WTC11 (cell line): ENCODE measurements at regions not wholly inside any gene's neighbourhood (a gene's known extent, or its start where the extent isn't known, plus 50 kb on each side); places are given as distances from the start of the nearest gene placed in this dataset.

Experiments
- ATAC-seq: fragments of 200-7000 bp; cut with Tn5 transposase; 2 replicates; pipeline ENCODE4 v1.10.0; 2021; ENCODE audit warnings: mild to moderate bottlenecking, moderate library complexity
- CTCF ChIA-PET: fragments of 300-600 bp; sonication (Branson Sonifier 250); formaldehyde crosslinking; loops from one replicate; lab custom pipeline; 2021; ENCODE audit warnings: antibody characterized with exemption; lab: Charles Lee
- POLR2A ChIA-PET: fragments of 350-600 bp; sonication (Branson Sonifier 250); formaldehyde crosslinking; loops from one replicate; lab custom pipeline; 2021; ENCODE audit warnings: antibody characterized with exemption; lab: Charles Lee
- DNase-seq: peaks from one replicate; pipeline ENCODE4 v3.0.0; 2021; ENCODE audit warnings: low spot score
- H3K27ac Mint-ChIP-seq: 2 replicates; pipeline ENCODE4 v1.8.0; 2021; ENCODE audit warnings: mixed read lengths
- H3K27me3 Mint-ChIP-seq: 2 replicates; pipeline ENCODE4 v1.8.0; 2021; ENCODE audit warnings: low read depth, mild to moderate bottlenecking, moderate library complexity, mixed read lengths
- H3K36me3 Mint-ChIP-seq: 2 replicates; pipeline ENCODE4 v1.8.0; 2021; ENCODE audit warnings: mixed read lengths
- H3K4me1 Mint-ChIP-seq: 2 replicates; pipeline ENCODE4 v1.8.0; 2022; ENCODE audit warnings: mixed read lengths
- H3K4me3 Mint-ChIP-seq: 2 replicates; pipeline ENCODE4 v1.8.0; 2021; ENCODE audit warnings: mild to moderate bottlenecking, moderate library complexity, mixed read lengths
- H3K9me3 Mint-ChIP-seq: 2 replicates; pipeline ENCODE4 v1.8.0; 2021; ENCODE audit warnings: mixed read lengths
- ATF1 ChIP-seq: sonication (generic); formaldehyde crosslinking; IDR thresholded peaks from 2 replicates; pipeline ENCODE4 v1.8.1; 2023; ENCODE audit warnings: mild to moderate bottlenecking, moderate library complexity, missing genetic modification reagents
- NFE2L1 ChIP-seq: sonication (generic); formaldehyde crosslinking; IDR thresholded peaks from 2 replicates; pipeline ENCODE4 v1.8.1; 2023; ENCODE audit warnings: missing genetic modification reagents
- NR3C1 ChIP-seq: sonication (generic); formaldehyde crosslinking; conservative IDR thresholded peaks from 2 replicates; pipeline ENCODE4 v1.8.1; 2023; ENCODE audit warnings: low read depth, mild to moderate bottlenecking, missing genetic modification reagents
- RELA ChIP-seq: sonication (generic); formaldehyde crosslinking; IDR thresholded peaks from 2 replicates; pipeline ENCODE4 v1.8.1; 2022; ENCODE audit warnings: missing genetic modification reagents, mild to moderate bottlenecking, borderline replicate concordance
- RORB ChIP-seq: fragments of 250-450 bp; sonication (Bioruptor Pico); IDR thresholded peaks from 2 replicates; pipeline ENCODE4 v1.9.0; 2021; ENCODE audit warnings: mild to moderate bottlenecking
- SP1 ChIP-seq: sonication (generic); formaldehyde crosslinking; conservative IDR thresholded peaks from 2 replicates; pipeline ENCODE4 v1.8.1; 2022; ENCODE audit warnings: missing genetic modification reagents
- ZBTB21 ChIP-seq: sonication (generic); formaldehyde crosslinking; IDR thresholded peaks from 2 replicates; pipeline ENCODE4 v1.8.1; 2023; ENCODE audit warnings: mild to moderate bottlenecking, missing genetic modification reagents, borderline replicate concordance
- ZNF232 ChIP-seq: sonication (generic); formaldehyde crosslinking; IDR thresholded peaks from 2 replicates; pipeline ENCODE4 v1.8.0; 2022; ENCODE audit warnings: mild to moderate bottlenecking, missing genetic modification reagents
- ZNF263 ChIP-seq: sonication (generic); formaldehyde crosslinking; IDR thresholded peaks from 2 replicates; pipeline ENCODE4 v1.8.1; 2022; ENCODE audit warnings: low read depth, mild to moderate bottlenecking, moderate library complexity, missing genetic modification reagents
- TF ChIP-seq, protein P1 (sequence below): sonication (generic); formaldehyde crosslinking; conservative IDR thresholded peaks from 2 replicates; pipeline ENCODE4 v1.8.1; 2023; ENCODE audit warnings: mild to moderate bottlenecking, low read depth, missing genetic modification reagents, moderate library complexity
- TF ChIP-seq, protein P2 (sequence below): sonication (generic); formaldehyde crosslinking; IDR thresholded peaks from 2 replicates; pipeline ENCODE4 v1.8.1; 2023; ENCODE audit warnings: mild to moderate bottlenecking, moderate library complexity, missing genetic modification reagents
- TF ChIP-seq, protein P3 (sequence below): fragments of 250-450 bp; sonication (Bioruptor Pico); IDR thresholded peaks from 2 replicates; pipeline ENCODE4 v2.1.2; 2022; ENCODE audit warnings: mild to moderate bottlenecking, moderate library complexity
- TF ChIP-seq, protein P4 (sequence below): sonication (generic); formaldehyde crosslinking; IDR thresholded peaks from 2 replicates; pipeline ENCODE4 v1.8.1; 2022; ENCODE audit warnings: mild to moderate bottlenecking, moderate library complexity, missing genetic modification reagents
- TF ChIP-seq, protein P5 (sequence below): sonication (generic); formaldehyde crosslinking; IDR thresholded peaks from 2 replicates; pipeline ENCODE4 v1.8.0; 2022; ENCODE audit warnings: mild to moderate bottlenecking, missing genetic modification reagents
- TF ChIP-seq, protein P6 (sequence below): sonication (generic); formaldehyde crosslinking; IDR thresholded peaks from 2 replicates; pipeline ENCODE4 v1.8.1; 2022; ENCODE audit warnings: mild to moderate bottlenecking, missing genetic modification reagents, moderate library complexity, borderline replicate concordance

DNA sequence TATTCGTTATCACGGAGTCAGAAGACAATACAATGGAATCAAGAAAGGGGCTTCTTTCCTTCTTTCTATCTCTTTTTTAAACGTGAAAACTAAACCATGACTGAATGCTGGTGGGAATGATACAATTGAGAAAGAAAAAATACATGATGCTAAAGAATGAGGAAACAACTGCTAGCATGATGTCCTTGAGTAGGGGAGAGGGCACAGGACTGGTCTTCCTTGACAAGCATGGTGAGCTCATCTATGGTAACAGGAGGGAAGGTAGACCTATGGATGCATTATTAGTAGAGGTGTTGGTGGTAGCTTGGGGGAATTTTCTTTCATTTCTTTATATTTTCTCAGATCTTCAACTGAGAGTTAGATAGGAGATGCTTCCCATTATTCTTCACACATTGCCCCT lies 88.9 kb upstream of the COL1A2 start:
- no peak for ATAC-seq
- no peak for DNase-seq
- Mint-ChIP-seq H3K4me3 (no peak overlapping the region), H3K27ac (no peak overlapping the region), H3K36me3 (peaks cover 4% of the 10 kb centered on the region; the same call in 1 of the 2 replicates), H3K9me3 (peaks cover 17% of the 10 kb centered on the region), H3K4me1 (peaks cover 41% of the 10 kb centered on the region), H3K27me3 (no peaks in the 10 kb centered on the region)
- POLR2A ChIA-PET: no interaction called here
- no peak for TF ChIP-seq NFE2L1
- TF ChIP-seq, protein P1, sequence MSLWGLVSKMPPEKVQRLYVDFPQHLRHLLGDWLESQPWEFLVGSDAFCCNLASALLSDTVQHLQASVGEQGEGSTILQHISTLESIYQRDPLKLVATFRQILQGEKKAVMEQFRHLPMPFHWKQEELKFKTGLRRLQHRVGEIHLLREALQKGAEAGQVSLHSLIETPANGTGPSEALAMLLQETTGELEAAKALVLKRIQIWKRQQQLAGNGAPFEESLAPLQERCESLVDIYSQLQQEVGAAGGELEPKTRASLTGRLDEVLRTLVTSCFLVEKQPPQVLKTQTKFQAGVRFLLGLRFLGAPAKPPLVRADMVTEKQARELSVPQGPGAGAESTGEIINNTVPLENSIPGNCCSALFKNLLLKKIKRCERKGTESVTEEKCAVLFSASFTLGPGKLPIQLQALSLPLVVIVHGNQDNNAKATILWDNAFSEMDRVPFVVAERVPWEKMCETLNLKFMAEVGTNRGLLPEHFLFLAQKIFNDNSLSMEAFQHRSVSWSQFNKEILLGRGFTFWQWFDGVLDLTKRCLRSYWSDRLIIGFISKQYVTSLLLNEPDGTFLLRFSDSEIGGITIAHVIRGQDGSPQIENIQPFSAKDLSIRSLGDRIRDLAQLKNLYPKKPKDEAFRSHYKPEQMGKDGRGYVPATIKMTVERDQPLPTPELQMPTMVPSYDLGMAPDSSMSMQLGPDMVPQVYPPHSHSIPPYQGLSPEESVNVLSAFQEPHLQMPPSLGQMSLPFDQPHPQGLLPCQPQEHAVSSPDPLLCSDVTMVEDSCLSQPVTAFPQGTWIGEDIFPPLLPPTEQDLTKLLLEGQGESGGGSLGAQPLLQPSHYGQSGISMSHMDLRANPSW (CRISPR knock-in tag): no peak
- CTCF ChIA-PET: interaction anchor here (0.6 to 3.0 kb wide), 2 partner anchors 89 to 589 kb away, joined by 3 to 11 read pairs; partner anchors contain the start of gene COL1A2

DNA sequence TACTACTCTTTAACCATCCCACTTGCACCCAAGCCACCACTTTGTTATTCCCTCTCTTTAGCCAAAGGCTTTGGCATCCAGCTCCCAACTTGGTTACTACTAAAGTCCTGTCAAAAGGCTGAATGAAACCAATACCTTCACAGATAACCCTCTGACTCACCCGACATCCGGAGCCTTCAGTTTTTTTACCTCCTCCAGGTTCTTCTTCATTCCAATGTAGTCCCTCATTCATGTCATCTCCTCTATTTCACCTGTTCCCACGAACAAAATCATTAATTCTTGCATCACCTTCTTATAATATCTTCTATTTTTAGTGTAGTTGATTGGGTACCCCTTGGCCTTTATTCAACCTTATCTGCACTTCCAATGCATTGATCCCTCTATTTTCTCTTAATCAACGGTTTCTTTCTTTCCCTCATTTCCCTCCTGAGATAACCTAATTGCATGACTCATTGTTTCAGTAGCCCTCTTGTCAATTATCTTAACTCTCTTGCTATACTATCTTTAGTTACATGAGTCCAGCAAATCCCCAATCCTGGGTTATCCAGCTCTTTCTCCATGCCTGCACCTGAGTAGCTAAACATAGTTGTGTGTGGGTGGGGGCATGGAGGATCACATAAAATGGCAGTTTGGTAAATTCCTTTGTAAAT lies 87.2 kb upstream of the COL1A2 start:
- DNase-seq (no peak), ATAC-seq (no peak)
- H3K4me3 Mint-ChIP-seq: no peak overlapping the region
- TF ChIP-seq, protein P2, sequence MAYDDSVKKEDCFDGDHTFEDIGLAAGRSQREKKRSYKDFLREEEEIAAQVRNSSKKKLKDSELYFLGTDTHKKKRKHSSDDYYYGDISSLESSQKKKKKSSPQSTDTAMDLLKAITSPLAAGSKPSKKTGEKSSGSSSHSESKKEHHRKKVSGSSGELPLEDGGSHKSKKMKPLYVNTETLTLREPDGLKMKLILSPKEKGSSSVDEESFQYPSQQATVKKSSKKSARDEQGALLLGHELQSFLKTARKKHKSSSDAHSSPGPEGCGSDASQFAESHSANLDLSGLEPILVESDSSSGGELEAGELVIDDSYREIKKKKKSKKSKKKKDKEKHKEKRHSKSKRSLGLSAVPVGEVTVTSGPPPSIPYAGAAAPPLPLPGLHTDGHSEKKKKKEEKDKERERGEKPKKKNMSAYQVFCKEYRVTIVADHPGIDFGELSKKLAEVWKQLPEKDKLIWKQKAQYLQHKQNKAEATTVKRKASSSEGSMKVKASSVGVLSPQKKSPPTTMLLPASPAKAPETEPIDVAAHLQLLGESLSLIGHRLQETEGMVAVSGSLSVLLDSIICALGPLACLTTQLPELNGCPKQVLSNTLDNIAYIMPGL (CRISPR knock-in tag): no peak
- TF ChIP-seq ZBTB21 (CRISPR knock-in tag): no peak
- no peak for TF ChIP-seq SP1 (CRISPR knock-in tag)
- no peak for TF ChIP-seq ZNF263 (CRISPR knock-in tag)
- TF ChIP-seq NR3C1 (CRISPR knock-in tag): no peak
- no peak for TF ChIP-seq ATF1
- no peak for TF ChIP-seq RORB
- no peak for TF ChIP-seq RELA (CRISPR knock-in tag)
- no peak for TF ChIP-seq ZNF232 (CRISPR knock-in tag)
- TF ChIP-seq, protein P3, sequence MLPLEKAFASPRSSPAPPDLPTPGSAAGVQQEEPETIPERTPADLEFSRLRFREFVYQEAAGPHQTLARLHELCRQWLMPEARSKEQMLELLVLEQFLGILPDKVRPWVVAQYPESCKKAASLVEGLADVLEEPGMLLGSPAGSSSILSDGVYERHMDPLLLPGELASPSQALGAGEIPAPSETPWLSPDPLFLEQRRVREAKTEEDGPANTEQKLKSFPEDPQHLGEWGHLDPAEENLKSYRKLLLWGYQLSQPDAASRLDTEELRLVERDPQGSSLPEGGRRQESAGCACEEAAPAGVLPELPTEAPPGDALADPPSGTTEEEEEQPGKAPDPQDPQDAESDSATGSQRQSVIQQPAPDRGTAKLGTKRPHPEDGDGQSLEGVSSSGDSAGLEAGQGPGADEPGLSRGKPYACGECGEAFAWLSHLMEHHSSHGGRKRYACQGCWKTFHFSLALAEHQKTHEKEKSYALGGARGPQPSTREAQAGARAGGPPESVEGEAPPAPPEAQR (CRISPR knock-in tag): no peak
- TF ChIP-seq, protein P4, sequence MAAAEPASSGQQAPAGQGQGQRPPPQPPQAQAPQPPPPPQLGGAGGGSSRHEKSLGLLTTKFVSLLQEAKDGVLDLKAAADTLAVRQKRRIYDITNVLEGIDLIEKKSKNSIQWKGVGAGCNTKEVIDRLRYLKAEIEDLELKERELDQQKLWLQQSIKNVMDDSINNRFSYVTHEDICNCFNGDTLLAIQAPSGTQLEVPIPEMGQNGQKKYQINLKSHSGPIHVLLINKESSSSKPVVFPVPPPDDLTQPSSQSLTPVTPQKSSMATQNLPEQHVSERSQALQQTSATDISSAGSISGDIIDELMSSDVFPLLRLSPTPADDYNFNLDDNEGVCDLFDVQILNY: no peak
- ChIA-PET CTCF (interaction anchor here (2.0 to 3.0 kb wide), 2 partner anchors 19 to 88 kb away, joined by 5 to 11 read pairs; partner anchors contain the start of gene COL1A2), POLR2A (no interaction called here)
- H3K9me3 Mint-ChIP-seq: peaks cover 17% of the 10 kb centered on the region
- peaks cover 26% of the 10 kb centered on the region for H3K4me1 Mint-ChIP-seq
- peaks cover 4% of the 10 kb centered on the region; the same call in 1 of the 2 replicates for H3K36me3 Mint-ChIP-seq
- H3K27ac Mint-ChIP-seq: no peak overlapping the region
- no peaks in the 10 kb centered on the region for H3K27me3 Mint-ChIP-seq

DNA sequence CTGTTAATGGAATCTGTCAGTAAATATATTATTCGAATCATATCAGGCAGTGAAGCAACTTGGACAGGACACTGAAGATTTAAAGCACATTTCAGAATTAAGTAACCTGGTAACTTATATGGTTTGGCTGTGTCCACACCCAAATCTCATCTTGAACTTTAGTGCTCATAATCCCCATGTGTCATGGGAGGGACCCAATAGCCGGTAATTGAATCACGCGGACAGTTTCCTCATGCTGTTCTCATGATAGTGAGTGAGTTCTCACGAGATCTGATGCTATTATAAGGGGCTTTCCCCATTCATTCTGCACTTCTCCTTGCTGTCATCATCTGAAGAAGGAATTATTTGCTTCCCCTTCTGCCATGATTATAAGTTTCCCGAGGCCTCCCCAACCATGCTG lies 83.2 kb upstream of the COL1A2 start:
- Mint-ChIP-seq H3K9me3 (peaks cover 10% of the 10 kb centered on the region), H3K4me1 (peaks cover 7% of the 10 kb centered on the region; the same call in 1 of the 2 replicates), H3K36me3 (no peaks in the 10 kb centered on the region; the same call in 1 of the 2 replicates), H3K27ac (no peak overlapping the region), H3K4me3 (no peak overlapping the region), H3K27me3 (no peaks in the 10 kb centered on the region)
- no peak for ATAC-seq
- ChIA-PET CTCF (no interaction called here), POLR2A (no interaction called here)
- DNase-seq: no peak
- TF ChIP-seq, protein P5, sequence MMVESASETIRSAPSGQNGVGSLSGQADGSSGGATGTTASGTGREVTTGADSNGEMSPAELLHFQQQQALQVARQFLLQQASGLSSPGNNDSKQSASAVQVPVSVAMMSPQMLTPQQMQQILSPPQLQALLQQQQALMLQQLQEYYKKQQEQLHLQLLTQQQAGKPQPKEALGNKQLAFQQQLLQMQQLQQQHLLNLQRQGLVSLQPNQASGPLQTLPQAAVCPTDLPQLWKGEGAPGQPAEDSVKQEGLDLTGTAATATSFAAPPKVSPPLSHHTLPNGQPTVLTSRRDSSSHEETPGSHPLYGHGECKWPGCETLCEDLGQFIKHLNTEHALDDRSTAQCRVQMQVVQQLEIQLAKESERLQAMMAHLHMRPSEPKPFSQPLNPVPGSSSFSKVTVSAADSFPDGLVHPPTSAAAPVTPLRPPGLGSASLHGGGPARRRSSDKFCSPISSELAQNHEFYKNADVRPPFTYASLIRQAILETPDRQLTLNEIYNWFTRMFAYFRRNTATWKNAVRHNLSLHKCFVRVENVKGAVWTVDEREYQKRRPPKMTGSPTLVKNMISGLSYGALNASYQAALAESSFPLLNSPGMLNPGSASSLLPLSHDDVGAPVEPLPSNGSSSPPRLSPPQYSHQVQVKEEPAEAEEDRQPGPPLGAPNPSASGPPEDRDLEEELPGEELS: no peak
- TF ChIP-seq, protein P6, sequence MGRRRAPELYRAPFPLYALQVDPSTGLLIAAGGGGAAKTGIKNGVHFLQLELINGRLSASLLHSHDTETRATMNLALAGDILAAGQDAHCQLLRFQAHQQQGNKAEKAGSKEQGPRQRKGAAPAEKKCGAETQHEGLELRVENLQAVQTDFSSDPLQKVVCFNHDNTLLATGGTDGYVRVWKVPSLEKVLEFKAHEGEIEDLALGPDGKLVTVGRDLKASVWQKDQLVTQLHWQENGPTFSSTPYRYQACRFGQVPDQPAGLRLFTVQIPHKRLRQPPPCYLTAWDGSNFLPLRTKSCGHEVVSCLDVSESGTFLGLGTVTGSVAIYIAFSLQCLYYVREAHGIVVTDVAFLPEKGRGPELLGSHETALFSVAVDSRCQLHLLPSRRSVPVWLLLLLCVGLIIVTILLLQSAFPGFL (CRISPR knock-in tag): no peak
